Large intestine (tissue), 3 donors: ENCODE measurements at regions not wholly inside any gene's neighbourhood (a gene's known extent, or its start where the extent isn't known, plus 50 kb on each side); places are given as distances from the start of the nearest gene placed in this dataset.
"Not testable (repeated sequence)": the region's sequence is repeated elsewhere in the genome, so short reads cannot be mapped to it uniquely, and the experiment has no call there.

Experiments
- DNase-seq, 2 donors: peaks; one replicate each; pipeline versions ENCODE4 v3.0.0 to v3.0.0-alpha.2; 2013
- H3K27ac ChIP-seq: one replicate; pipeline ENCODE4 v1.5.1; 2013; ENCODE audit warnings: low read length
- H3K27me3 ChIP-seq: 2 replicates; pipeline ENCODE4 v1.6.1; 2013; ENCODE audit warnings: low read length; ENCODE audit not compliant: control insufficient read depth, insufficient read depth
- H3K36me3 ChIP-seq: 2 replicates; pipeline ENCODE4 v1.6.1; 2013; ENCODE audit warnings: low read length; ENCODE audit not compliant: control insufficient read depth, insufficient read depth
- H3K4me1 ChIP-seq: one replicate; pipeline ENCODE4 v1.6.1; 2013; ENCODE audit warnings: low read length; ENCODE audit not compliant: control insufficient read depth, insufficient read depth
- H3K4me3 ChIP-seq: one replicate; pipeline ENCODE4 v1.5.1; 2013; ENCODE audit warnings: low read length
- H3K9me3 ChIP-seq: one replicate; pipeline ENCODE4 v1.6.1; 2013; ENCODE audit warnings: mild to moderate bottlenecking, low read depth, low read length, moderate library complexity; ENCODE audit not compliant: control insufficient read depth
- WGBS: methylation state at CpG from one replicate; pipeline ENCODE4 v1.1.5; 2013; ENCODE audit warnings: low lambda C conversion rate; ENCODE audit not compliant: insufficient coverage; 5-methylcytosine and 5-hydroxymethylcytosine counted together

DNA sequence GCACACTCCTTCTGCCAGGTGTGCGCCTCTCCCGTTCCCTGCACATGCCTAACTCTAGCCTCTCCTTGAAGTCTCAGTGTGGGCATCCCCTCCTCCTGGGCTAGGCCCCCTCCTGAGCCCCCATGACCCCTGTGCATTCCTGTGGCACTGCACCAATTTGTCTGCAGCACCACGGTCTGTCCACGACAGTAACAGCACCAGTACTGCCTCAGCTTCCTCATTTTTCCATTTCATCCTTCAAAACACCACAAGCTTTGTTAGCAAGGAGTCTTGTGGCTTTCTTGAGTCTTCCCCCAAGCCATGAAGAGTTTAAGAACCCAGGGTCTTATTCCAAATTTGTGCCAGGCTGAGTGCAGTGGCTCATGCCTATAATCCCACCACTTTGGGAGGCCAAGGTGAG is 182.4 kb downstream of the TBC1D2B start:
- not testable (repeated sequence) for H3K4me1 ChIP-seq, H3K27me3 ChIP-seq, H3K9me3 ChIP-seq, H3K36me3 ChIP-seq, DNase-seq, H3K4me3 ChIP-seq, H3K27ac ChIP-seq
- no CpG with 5 or more reads among the region's 4 CpGs for whole genome bisulfite sequencing

DNA sequence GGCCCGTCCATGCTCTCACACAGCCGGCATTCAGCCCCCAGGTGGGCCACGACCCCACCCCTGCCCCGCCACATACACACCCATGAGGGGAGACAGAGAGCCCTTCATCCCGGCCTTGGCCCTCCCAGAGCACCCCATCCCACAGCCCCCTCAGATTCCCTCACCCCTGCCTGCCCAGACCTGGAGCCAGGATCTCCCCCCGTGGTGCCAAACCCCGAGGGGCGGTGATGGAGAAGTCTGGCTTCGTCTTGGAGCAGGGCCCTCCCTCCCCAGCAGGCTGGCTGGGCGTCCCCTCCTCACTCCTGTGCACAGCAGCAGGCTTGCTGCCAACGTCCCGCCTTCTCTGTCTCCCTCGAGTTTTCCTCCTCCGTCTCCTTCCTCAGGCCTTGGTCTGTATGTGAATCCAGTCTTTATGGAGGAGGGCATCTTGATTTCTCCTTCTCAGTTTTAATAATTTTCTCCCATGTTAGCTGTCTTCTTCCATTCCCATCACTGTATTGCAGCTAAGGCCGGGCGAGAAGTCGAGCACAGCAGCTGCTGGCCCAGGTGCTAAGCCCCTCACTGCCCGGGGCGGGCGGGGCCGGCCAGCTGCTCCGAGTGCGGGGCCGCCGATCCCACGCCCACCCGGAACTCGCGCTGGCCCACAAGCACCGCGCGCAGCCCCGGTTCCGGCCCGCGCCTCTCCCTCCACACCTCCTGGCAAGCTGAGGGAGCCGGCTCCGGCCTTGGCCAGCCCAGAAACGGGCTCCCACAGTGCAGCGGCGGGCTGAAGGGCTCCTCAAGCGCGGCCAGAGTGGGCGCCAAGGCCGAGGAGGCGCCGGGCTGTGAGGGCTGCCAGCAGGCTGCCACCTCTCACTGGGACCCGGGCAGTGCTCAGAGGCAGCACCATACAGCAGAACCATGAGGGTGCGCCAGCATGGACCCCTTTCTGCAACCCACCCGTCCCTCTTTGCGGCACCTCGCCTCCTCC is 183.6 kb downstream of the TBC1D2B start:
- no CpG with 5 or more reads among the region's 52 CpGs for WGBS
- not testable (repeated sequence) for H3K9me3 ChIP-seq, H3K27ac ChIP-seq, H3K27me3 ChIP-seq, H3K4me3 ChIP-seq, H3K36me3 ChIP-seq, DNase-seq, H3K4me1 ChIP-seq

DNA sequence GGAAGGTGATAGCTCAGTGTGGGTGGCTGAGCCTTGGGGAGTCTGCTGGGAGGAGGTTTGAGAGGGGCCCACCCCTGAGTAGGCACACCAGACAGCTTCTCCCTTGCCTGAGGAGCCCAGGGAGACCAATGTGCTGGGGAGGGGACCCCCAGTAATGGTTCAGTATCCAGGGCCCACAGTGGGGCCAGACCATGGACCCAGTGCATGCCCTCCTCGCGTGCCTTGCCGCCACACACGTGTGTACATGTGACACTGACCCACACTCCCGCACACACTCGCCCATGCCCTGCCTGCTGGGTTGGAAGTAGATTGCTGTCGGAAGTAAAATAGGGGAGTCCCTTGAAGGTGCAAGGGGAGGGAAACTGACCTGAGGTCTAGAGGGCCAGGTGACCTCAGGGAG is 184.3 kb downstream of the TBC1D2B start:
- not testable (repeated sequence) for H3K27ac ChIP-seq, DNase-seq, H3K27me3 ChIP-seq, H3K4me3 ChIP-seq, H3K4me1 ChIP-seq, H3K9me3 ChIP-seq, H3K36me3 ChIP-seq
- WGBS: no CpG with 5 or more reads among the region's 7 CpGs

DNA sequence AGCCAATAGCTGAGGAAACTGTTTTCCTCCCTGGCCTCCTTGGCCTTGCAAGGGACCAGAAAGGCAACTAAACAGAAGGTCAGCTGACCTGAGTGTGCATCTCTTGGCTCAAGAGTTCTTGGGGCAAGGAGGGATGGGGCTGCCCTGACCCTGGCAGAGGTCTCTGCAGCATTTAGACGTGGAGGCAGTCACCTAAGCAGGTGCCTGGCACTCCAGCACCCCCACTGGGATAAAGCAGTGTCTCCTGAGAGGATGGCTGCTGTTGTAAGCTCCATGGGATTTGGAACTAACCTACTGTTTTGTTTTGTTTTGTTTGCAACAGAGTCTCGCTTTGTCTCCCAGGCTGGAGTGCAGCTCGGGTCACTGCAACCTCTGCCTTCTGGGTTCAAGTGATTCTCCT is 185.2 kb downstream of the TBC1D2B start:
- WGBS: no CpG with 5 or more reads among the region's 3 CpGs
- Histone ChIP-seq H3K27me3 (no peaks in the 10 kb centered on the region), H3K27ac (no peak overlapping the region), H3K36me3 (no peaks in the 10 kb centered on the region), H3K4me1 (no peaks in the 10 kb centered on the region), H3K4me3 (no peak overlapping the region), H3K9me3 (no peaks in the 10 kb centered on the region)
- DNase-seq: no peak

DNA sequence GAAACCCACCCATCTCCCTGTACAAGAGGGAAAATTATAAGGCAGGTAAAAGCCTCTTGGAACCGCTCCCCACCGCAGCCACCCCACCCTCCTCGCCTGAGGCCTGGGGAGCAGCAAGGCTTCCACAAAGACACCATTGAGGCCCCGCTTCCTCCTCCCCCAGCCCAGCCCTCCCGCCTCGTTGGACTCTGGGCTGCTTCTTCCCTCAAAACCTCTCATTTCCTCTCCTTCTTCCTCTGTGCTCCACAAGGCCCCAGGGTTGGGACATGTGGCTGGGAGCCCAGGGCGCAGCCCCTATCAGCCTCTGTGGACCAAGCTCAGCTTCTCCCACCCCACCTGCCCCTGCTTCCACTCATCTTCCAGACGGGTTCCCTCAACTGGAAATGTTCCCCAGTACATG is 185.6 kb downstream of the TBC1D2B start:
- no CpG with 5 or more reads among the region's 8 CpGs for WGBS
- H3K9me3 ChIP-seq, H3K4me3 ChIP-seq, H3K27me3 ChIP-seq, DNase-seq, H3K27ac ChIP-seq, H3K4me1 ChIP-seq, H3K36me3 ChIP-seq: not testable (repeated sequence)

DNA sequence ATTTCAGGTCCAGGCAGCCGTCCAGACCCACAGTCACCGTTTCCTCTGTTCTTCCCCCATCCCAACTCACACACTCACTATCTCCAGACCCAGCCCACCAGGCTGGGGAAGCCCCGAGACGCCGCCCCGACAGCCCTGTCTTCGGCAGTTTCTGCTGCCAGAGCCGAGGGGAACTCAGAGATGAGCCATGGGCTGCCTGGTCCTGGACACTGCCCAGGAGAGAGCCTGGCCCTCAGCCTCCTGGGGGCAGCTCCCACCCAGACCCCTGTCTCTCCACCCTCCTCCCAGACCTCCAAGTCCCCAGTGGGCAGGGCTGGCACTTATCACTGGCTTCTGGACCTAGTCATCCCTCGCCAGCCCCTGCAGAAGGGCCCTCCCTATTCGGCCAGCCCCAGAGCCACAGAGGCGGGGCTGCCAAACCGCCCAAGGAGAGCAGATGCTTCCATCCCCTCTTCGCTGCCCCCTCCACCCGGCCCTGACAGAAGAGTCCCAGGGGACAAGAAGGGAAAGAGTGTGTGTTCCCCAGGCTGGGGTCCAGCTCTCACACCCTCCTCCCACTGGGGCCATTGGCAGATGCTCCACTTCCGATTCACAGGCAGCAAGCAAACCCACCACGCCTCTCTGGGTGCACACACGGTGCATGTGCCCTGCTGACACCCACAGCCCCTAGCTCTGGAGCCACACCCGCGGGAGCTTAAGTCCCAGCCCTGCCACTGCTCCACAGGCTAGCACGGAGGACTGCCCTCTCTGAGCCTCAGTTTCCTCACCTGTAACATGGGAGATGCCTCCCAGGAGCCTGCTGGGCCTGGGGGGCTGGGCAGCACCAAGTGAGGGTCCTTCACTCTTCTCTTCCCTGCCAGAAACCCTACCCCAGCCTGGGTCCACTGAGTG is 186.4 kb downstream of the TBC1D2B start:
- whole genome bisulfite sequencing: no CpG with 5 or more reads among the region's 20 CpGs
- H3K4me3 ChIP-seq, H3K9me3 ChIP-seq, H3K27ac ChIP-seq, H3K27me3 ChIP-seq, H3K36me3 ChIP-seq, H3K4me1 ChIP-seq, DNase-seq: not testable (repeated sequence)

DNA sequence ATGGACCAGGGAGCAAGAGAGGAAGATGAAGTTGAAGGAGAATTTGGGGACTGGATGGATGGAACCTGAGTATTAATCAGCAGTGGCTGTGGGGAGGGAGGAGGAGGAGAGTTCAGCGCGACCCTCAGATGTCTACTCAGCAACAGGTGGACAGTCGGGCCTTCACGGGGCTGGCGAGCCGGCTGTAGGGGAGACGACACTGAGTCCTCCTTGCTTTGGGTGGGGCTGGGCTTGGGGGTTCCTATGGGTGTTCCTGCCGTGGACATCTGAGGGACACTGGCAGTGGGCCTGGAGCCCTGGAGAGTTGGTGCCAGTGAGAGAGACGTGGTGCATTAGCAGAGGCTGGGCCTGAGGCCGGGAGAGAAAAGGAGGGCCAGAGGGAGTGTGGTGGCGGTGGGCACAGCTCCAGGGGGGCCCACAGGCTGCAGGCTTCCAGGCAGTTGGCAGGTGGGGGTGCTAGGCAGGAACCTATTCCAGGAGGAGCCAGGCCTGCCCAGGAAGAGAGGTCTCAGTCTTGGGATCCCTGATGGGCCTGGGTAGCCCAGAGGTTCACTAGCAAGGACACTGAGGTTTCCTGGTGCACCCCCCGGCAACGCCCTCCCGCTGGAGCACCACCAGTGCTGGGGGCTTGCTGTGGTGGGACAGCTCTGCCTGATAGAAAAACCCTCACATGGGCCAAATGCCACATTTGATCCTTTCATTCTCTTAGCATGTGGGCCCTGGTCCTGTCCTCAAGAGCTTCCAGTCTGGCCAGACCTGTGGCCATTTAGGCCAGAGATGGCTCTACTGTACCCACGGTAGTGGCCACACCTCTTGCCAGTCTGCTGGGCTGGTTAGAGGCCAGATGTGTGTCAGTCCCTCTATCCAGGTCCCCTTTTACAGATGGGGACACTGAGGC is 187.4 kb downstream of the TBC1D2B start:
- H3K4me3 ChIP-seq, H3K36me3 ChIP-seq, H3K9me3 ChIP-seq, H3K27ac ChIP-seq, DNase-seq, H3K27me3 ChIP-seq, H3K4me1 ChIP-seq: not testable (repeated sequence)
- no CpG with 5 or more reads among the region's 15 CpGs for WGBS

DNA sequence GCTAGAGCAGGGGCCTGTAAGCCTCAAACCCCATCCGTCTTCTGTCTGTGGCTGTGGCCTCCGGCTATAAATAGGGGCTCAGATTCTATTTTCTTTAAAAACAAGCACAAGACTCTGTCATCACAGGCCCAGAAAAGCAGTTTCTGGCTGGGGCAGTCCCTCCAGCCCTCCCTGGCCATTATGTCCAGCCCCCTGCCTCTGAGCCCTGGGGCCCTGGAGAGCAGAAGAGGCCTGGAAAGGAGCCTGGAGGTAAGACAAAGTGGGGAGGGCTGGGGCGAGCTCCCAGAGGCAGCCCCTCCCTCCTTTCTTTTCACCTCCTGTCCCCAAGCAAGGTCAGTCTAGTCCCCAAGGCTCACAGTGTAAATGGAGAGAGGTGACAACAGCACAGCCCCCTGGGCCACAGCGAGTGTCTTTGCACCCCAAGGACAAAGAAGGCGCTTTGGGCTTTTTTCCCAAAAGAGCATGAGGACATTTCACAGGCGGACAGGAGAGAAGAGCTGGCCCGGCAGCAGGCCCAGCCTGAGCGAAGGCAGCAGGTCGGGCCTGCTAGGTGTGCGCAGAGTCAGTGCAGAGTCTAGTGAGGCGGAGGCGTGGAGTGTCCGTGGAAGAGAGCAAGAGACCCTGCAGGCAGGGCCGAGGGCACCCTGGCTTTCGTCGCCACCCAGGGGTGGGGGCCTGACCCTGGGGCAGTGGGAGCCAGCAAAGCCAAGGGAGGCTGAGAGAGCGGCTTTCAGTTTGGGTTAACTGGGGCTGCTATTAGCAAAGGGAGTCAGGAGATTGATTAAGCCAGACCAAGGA is 188.3 kb downstream of the TBC1D2B start:
- H3K4me3 ChIP-seq: no peak overlapping the region
- H3K9me3 ChIP-seq: peaks cover 2% of the 10 kb centered on the region
- no peaks in the 10 kb centered on the region for H3K27me3 ChIP-seq
- H3K36me3 ChIP-seq: no peaks in the 10 kb centered on the region
- no peaks in the 10 kb centered on the region for H3K4me1 ChIP-seq
- H3K27ac ChIP-seq: no peak overlapping the region
- no peak for DNase-seq
- WGBS: no CpG with 5 or more reads among the region's 17 CpGs

DNA sequence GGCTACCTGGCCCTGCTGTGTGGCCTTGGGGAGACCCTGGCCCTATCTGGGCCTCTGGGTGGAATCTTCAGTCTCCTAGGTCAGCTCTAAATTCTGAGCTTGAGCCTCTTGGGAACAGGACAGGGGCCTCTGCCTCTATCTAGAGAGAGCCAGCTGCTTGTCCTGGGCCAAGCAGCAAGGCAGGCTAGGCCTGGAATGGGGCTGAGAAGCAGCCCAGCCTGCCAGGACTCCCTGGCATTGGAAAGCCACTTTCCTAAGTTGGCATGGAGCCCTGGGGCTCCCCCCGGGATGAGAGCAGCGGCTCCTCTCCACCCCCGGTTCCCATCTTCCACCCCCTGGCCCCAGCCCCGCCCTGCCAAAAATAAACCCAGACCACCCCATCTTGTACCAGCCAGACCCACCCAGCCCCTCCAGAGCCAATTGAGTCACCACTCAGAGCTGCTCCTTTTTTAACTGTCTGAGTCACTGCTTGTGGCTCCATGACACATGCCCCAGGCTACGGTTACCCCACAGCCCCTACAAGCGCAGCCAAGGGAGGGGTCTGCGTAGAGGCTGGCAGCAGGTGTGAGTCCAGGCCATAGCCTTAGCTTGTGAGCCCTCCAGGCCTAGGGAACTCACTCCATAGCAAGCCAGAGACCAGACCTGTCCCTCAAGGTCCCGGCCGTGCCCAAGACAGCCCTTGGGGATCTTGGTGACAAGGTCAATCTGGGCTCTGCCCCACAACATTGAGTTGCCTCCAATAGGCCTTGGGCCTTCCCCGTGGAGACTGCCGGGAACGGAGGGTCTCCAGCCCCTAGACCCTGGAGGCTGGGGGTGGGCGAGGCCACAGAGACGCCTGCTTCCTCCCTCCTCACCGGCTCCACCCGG is 189.7 kb downstream of the TBC1D2B start:
- not testable (repeated sequence) for H3K27me3 ChIP-seq, H3K9me3 ChIP-seq, H3K4me1 ChIP-seq, H3K4me3 ChIP-seq, H3K36me3 ChIP-seq, H3K27ac ChIP-seq, DNase-seq
- no CpG with 5 or more reads among the region's 16 CpGs for WGBS
